K562 (cell line): ENCODE measurements at regions not wholly inside any gene's neighbourhood (a gene's known extent, or its start where the extent isn't known, plus 50 kb on each side); places are given as distances from the start of the nearest gene placed in this dataset.
"Not testable (repeated sequence)": the region's sequence is repeated elsewhere in the genome, so short reads cannot be mapped to it uniquely, and the experiment has no call there.

Experiments used
- ATAC-seq: fragments of 200-7000 bp; cut with Tn5 transposase; 3 replicates; pipeline ENCODE4 v1.9.1; 2020; ENCODE audit warnings: moderate library complexity
- BruUV-seq: library from RNA; stranded (reverse); fragments of 400-500 nt; replicated peaks from 2 replicates; lab custom pipeline; 2021; lab: Mats Ljungman, UMichigan
- CTCF ChIA-PET: fragments of 300-600 bp; formaldehyde crosslinking; extraction: SDS; loops from one replicate; lab custom pipeline; 2021; ENCODE audit warnings: low intra/inter-chr PET ratio; lab: Yijun Ruan, JAX
- POLR2A ChIA-PET: fragments of 300-600, 350-650 bp; sonication (Branson Sonifier 250); formaldehyde crosslinking; extraction: SDS; loops from one replicate; lab custom pipeline; 2021; ENCODE audit warnings: antibody characterized with exemption, inconsistent platforms; lab: Yijun Ruan, JAX
- DNase-seq, 4 experiments: peaks; one replicate each; pipeline versions ENCODE4 v3.0.0 to v3.0.0-alpha.2; 2011 to 2018; ENCODE audit warnings: low spot score in 3 of 4, mixed read lengths in 3 of 4; ENCODE audit errors: extremely low read depth in 1 of 4
- FAIRE-seq: peaks from 2 replicates; lab custom pipeline; 2011; peaks lifted over from hg19 to GRCh38; lab: Jason Lieb, UNC
- H2AFZ ChIP-seq: 2 replicates; pipeline ENCODE4 v1.6.0; 2011; ENCODE audit warnings: low read depth, low read length, control low read depth, inconsistent platforms
- H3K27ac ChIP-seq: fragments of 200-600 bp; 3 replicates; pipeline ENCODE4 v1.8.0; 2011; ENCODE audit warnings: low read depth, mild to moderate bottlenecking, control low read depth, inconsistent platforms, low read length, moderate library complexity, mixed read lengths; ENCODE audit errors: extremely low read depth
- H3K27me3 ChIP-seq, 2 experiments: fragments of 300-600 bp in 1 of 2; 2 replicates in 1 of 2; 3 replicates in 1 of 2; pipeline versions ENCODE4 v1.6.0 to v1.8.0; 2011; ENCODE audit warnings: inconsistent platforms in 2 of 2, low read length in 2 of 2, mild to moderate bottlenecking in 1 of 2, mixed read lengths in 1 of 2, moderate library complexity in 1 of 2; ENCODE audit not compliant: control insufficient read depth in 2 of 2, insufficient read depth in 2 of 2
- H3K36me3 ChIP-seq: fragments of 300-600 bp; 3 replicates; pipeline ENCODE4 v1.8.0; 2011; ENCODE audit warnings: mild to moderate bottlenecking, low read length, inconsistent platforms; ENCODE audit not compliant: control insufficient read depth, insufficient read depth
- H3K4me1 ChIP-seq, 2 experiments: fragments of 200-600 bp in 1 of 2; replicated peaks in 1 of 2; 2 replicates in 1 of 2; 3 replicates in 1 of 2; pipeline versions ENCODE4 v1.5.1 to v1.8.0; 2011; ENCODE audit warnings: inconsistent platforms in 2 of 2, low read length in 2 of 2, mild to moderate bottlenecking in 1 of 2, mixed read lengths in 1 of 2, moderate library complexity in 1 of 2; ENCODE audit not compliant: control insufficient read depth in 2 of 2, insufficient read depth in 2 of 2
- H3K4me2 ChIP-seq: 2 replicates; pipeline ENCODE4 v1.6.1; 2011; ENCODE audit warnings: low read length, control low read depth, inconsistent platforms, mixed read lengths; ENCODE audit not compliant: insufficient read depth
- H3K4me3 ChIP-seq: fragments of 200-600 bp; sonication (generic), shearing (Covaris generic); 2 replicates; pipeline ENCODE4 v1.5.1; 2016; ENCODE audit warnings: control low read depth, inconsistent platforms
- H3K79me2 ChIP-seq: fragments of 200-600 bp; 3 replicates; pipeline ENCODE4 v1.8.0; 2011; ENCODE audit warnings: low read length, inconsistent platforms; ENCODE audit not compliant: control insufficient read depth, insufficient read depth
- H3K9ac ChIP-seq, 2 experiments: 2 replicates each; pipeline versions ENCODE4 v1.6.0 to v1.6.1; 2011; ENCODE audit warnings: low read depth in 2 of 2, low read length in 2 of 2, control low read depth in 1 of 2, inconsistent platforms in 1 of 2, mild to moderate bottlenecking in 1 of 2, mixed read lengths in 1 of 2; ENCODE audit not compliant: insufficient read depth in 1 of 2
- H3K9me1 ChIP-seq: one replicate; pipeline ENCODE4 v1.6.0; 2011; ENCODE audit warnings: inconsistent platforms, mild to moderate bottlenecking, low read length, moderate library complexity; ENCODE audit not compliant: control insufficient read depth, insufficient read depth
- H3K9me3 ChIP-seq: replicated peaks from 2 replicates; pipeline ENCODE4 v1.5.1; 2011; ENCODE audit warnings: low read depth, low read length, inconsistent platforms; ENCODE audit not compliant: control insufficient read depth, insufficient read depth
- H4K20me1 ChIP-seq: replicated peaks from 2 replicates; pipeline ENCODE4 v1.6.1; 2011; ENCODE audit warnings: low read length, inconsistent platforms, mixed read lengths; ENCODE audit not compliant: control insufficient read depth, insufficient read depth
- BCLAF1 ChIP-seq, 2 experiments: fragments of 450-650 bp in 1 of 2; IDR thresholded peaks; 2 replicates each; pipeline ENCODE4 v1.6.1; 2011 to 2017; ENCODE audit warnings: low read depth in 2 of 2, antibody characterized with exemption in 1 of 2, borderline replicate concordance in 1 of 2, low read length in 1 of 2, mild to moderate bottlenecking in 1 of 2, mixed read lengths in 1 of 2; ENCODE audit not compliant: control insufficient read depth in 1 of 2
- CREM ChIP-seq: IDR thresholded peaks from 2 replicates; pipeline ENCODE4 v1.6.1; 2014; ENCODE audit warnings: antibody characterized with exemption, low read depth
- EWSR1 ChIP-seq: fragments of 450-650 bp; IDR thresholded peaks from 2 replicates; pipeline ENCODE4 v1.6.1; 2018; ENCODE audit warnings: borderline replicate concordance, mild to moderate bottlenecking, low read depth, moderate library complexity; ENCODE audit not compliant: partially characterized antibody
- LCOR ChIP-seq: sonication (generic); formaldehyde crosslinking; IDR thresholded peaks from 2 replicates; pipeline ENCODE4 v1.8.0; 2022; ENCODE audit warnings: mild to moderate bottlenecking, missing genetic modification reagents
- MTA3 ChIP-seq: fragments of 450-650 bp; formaldehyde crosslinking; IDR thresholded peaks from 2 replicates; pipeline ENCODE4 v1.6.1; 2017; ENCODE audit warnings: mild to moderate bottlenecking, borderline replicate concordance
- PTTG1 ChIP-seq: fragments of 450-650 bp; IDR thresholded peaks from 2 replicates; pipeline ENCODE4 v1.6.1; 2016; ENCODE audit warnings: low read depth, mild to moderate bottlenecking, missing genetic modification characterization, missing compliant biosample characterization
- STAT6 ChIP-seq: sonication (generic); formaldehyde crosslinking; IDR thresholded peaks from 2 replicates; pipeline ENCODE4 v1.8.1; 2023; ENCODE audit warnings: mild to moderate bottlenecking, missing genetic modification reagents
- WGBS: fragments of 100-300 bp; shearing (Covaris generic); methylation state at CpG from one replicate; pipeline ENCODE4 v1.1.6; 2016; ENCODE audit warnings: low coverage, mixed read lengths; ENCODE audit not compliant: insufficient coverage; ENCODE audit errors: missing lambda C conversion rate; 5-methylcytosine and 5-hydroxymethylcytosine counted together
- in situ Hi-C: fragments of 300-500 bp; cut with MboI; formaldehyde crosslinking; loops from 4 replicates; pipeline ENCODE4 v1.15.0; 2018; ENCODE audit warnings: inconsistent platforms, mixed read lengths
- intact Hi-C: fragments of 100-400 bp; cut with micrococcal nuclease; formaldehyde crosslinking; loops from 2 replicates; pipeline ENCODE4 v1.14.2; 2022

DNA sequence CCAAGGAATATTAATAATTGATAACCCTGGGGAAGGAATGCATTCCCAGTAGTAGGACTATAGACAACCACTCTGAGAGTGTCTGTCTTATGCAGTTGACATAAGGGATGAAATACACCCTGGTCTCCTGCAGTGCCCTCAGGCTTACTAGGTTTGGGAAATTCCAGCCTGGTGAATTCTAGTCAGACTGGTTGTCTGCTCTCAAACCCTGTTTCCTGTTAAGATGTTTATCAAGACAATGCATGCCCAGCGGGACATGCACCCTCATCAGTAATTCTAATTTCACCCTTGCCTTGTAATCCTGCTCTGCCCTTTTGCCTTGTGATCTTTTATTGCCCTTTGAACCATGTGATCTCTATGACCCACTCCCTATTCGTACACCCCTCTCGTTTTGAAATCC, 886.0 kb upstream of the MDGA2 start:
- intact Hi-C loops, POLR2A ChIA-PET, FAIRE-seq, H3K9me1 ChIP-seq, ATAC-seq, H4K20me1 ChIP-seq, H3K4me3 ChIP-seq, H3K27ac ChIP-seq, DNase-seq, H3K27me3 ChIP-seq, H3K36me3 ChIP-seq, CTCF ChIA-PET, H3K9me3 ChIP-seq, H2AFZ ChIP-seq, BruUV-seq, H3K79me2 ChIP-seq, H3K4me2 ChIP-seq, H3K4me1 ChIP-seq, in situ Hi-C loops, H3K9ac ChIP-seq: not testable (repeated sequence)
- 0% methylated on average over 3 of the region's 3 CpGs for WGBS

GRCh38 chr14:48560421-48560820, 885.0 kb upstream of the MDGA2 start:
- in situ Hi-C loops (no loop called here), intact Hi-C loops (no loop called here)
- H2AFZ ChIP-seq: no peak overlapping the region
- no peak overlapping the region for H3K4me2 ChIP-seq
- DNase-seq (no peak), FAIRE-seq (no peak), ATAC-seq (no peak)
- no peaks in the 10 kb centered on the region for H4K20me1 ChIP-seq
- H3K9me1 ChIP-seq: no peaks in the 10 kb centered on the region
- H3K4me1 ChIP-seq: no peaks in the 10 kb centered on the region
- ChIA-PET CTCF (no interaction called here), POLR2A (no interaction called here)
- H3K27me3 ChIP-seq: no peaks in the 10 kb centered on the region
- H3K27ac ChIP-seq: no peak overlapping the region
- H3K9me3 ChIP-seq: no peaks in the 10 kb centered on the region
- H3K79me2 ChIP-seq: no peaks in the 10 kb centered on the region
- no peak overlapping the region for H3K9ac ChIP-seq
- no peaks in the 10 kb centered on the region for H3K36me3 ChIP-seq
- WGBS: 0% methylated on average over 4 of the region's 4 CpGs
- BruUV-seq: no TSS peak
- H3K4me3 ChIP-seq: no peak overlapping the region
- no peak for TF ChIP-seq EWSR1
- no peak for TF ChIP-seq STAT6 (CRISPR knock-in tag)
- TF ChIP-seq LCOR: no peak
- no peak for TF ChIP-seq MTA3
- TF ChIP-seq BCLAF1 (IDR thresholded peaks at IDR 0.05; ENCODE audit: borderline replicate concordance in 1 of 2, control insufficient read depth in 1 of 2, low read depth in 2 of 2, low read length in 1 of 2): no peak
- no peak for TF ChIP-seq CREM
- no peak for TF ChIP-seq PTTG1 (tag)
